ENCODE measurements at regions not wholly inside any gene's neighbourhood (a gene's known extent, or its start where the extent isn't known, plus 50 kb on each side); places are given as distances from the start of the nearest gene placed in this dataset.

DNA sequence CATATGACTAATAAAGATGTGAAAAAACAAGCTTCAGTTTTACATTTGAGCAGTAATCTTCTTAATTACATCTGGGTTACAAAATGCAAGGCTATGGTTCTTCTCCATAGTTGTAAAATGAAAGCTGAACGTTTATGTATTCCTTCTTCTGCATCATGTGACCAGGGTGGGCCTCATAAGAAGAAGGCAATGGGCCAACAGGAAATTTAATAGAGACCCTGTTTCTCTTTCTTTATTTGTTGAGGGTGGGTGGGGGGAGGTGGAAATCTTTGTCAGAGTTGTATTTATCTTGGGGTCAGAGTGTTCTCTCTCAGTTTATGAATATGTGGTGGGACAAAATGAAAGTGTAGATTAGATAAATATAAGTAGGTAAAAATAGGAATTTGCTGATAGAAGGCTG is 418.8 kb downstream of the TLE4 start:
- no peaks in the 10 kb centered on the region for H3K27me3 Mint-ChIP-seq (ENCODE audit: unreplicated experiment)
- TF ChIP-seq, protein P1, sequence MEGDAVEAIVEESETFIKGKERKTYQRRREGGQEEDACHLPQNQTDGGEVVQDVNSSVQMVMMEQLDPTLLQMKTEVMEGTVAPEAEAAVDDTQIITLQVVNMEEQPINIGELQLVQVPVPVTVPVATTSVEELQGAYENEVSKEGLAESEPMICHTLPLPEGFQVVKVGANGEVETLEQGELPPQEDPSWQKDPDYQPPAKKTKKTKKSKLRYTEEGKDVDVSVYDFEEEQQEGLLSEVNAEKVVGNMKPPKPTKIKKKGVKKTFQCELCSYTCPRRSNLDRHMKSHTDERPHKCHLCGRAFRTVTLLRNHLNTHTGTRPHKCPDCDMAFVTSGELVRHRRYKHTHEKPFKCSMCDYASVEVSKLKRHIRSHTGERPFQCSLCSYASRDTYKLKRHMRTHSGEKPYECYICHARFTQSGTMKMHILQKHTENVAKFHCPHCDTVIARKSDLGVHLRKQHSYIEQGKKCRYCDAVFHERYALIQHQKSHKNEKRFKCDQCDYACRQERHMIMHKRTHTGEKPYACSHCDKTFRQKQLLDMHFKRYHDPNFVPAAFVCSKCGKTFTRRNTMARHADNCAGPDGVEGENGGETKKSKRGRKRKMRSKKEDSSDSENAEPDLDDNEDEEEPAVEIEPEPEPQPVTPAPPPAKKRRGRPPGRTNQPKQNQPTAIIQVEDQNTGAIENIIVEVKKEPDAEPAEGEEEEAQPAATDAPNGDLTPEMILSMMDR (IDR thresholded peaks at IDR 0.05; ENCODE audit: unreplicated experiment) = no peak
- no peak for DNase-seq
- H3K9me3 Mint-ChIP-seq (ENCODE audit: low read depth, unreplicated experiment) = peaks cover 10% of the 10 kb centered on the region
- CTCF ChIA-PET = interaction anchor here (0.7 kb wide), 1 partner anchor 33 kb away, joined by 3 read pairs; no protein-coding TSS in a partner anchor
- no TSS peak for BruUV-seq (replicated peaks)
- no peaks in the 10 kb centered on the region for H3K4me1 Mint-ChIP-seq (ENCODE audit: low read depth, unreplicated experiment)
- no peaks in the 10 kb centered on the region for H3K36me3 Mint-ChIP-seq (ENCODE audit: insufficient read depth, unreplicated experiment)
- no peak overlapping the region for H3K4me3 Mint-ChIP-seq (ENCODE audit: low read depth, unreplicated experiment)
- intact Hi-C loops (cut with micrococcal nuclease; ENCODE audit: unreplicated experiment) = no loop called here
- H3K27ac Mint-ChIP-seq (ENCODE audit: unreplicated experiment) = no peak overlapping the region

- peak; percentile 14 for DNase-seq
- intact Hi-C loops (cut with micrococcal nuclease; ENCODE audit: unreplicated experiment) = no loop called here
- peaks cover 4% of the 10 kb centered on the region for H3K9me3 Mint-ChIP-seq (ENCODE audit: low read depth, unreplicated experiment)
- H3K36me3 Mint-ChIP-seq (ENCODE audit: insufficient read depth, unreplicated experiment) = no peaks in the 10 kb centered on the region
- no peak overlapping the region for H3K27ac Mint-ChIP-seq (ENCODE audit: unreplicated experiment)
- BruUV-seq (replicated peaks) = no TSS peak
- H3K4me3 Mint-ChIP-seq (ENCODE audit: low read depth, unreplicated experiment) = no peak overlapping the region
- H3K4me1 Mint-ChIP-seq (ENCODE audit: low read depth, unreplicated experiment) = no peaks in the 10 kb centered on the region
- no peaks in the 10 kb centered on the region for H3K27me3 Mint-ChIP-seq (ENCODE audit: unreplicated experiment)
- CTCF ChIA-PET = no interaction called here
- TF ChIP-seq, protein P1 (IDR thresholded peaks at IDR 0.05; ENCODE audit: unreplicated experiment) = no peak
Observed at GRCh38 chr9:79989079-79989478, 417.3 kb downstream of the TLE4 start.

GRCh38 chr9:79988126-79988525 is 416.4 kb downstream of the TLE4 start:
- TF ChIP-seq, protein P1 (IDR thresholded peaks at IDR 0.05; ENCODE audit: unreplicated experiment) = no peak
- H3K9me3 Mint-ChIP-seq (ENCODE audit: low read depth, unreplicated experiment) = no peaks in the 10 kb centered on the region
- CTCF ChIA-PET = no interaction called here

DNA sequence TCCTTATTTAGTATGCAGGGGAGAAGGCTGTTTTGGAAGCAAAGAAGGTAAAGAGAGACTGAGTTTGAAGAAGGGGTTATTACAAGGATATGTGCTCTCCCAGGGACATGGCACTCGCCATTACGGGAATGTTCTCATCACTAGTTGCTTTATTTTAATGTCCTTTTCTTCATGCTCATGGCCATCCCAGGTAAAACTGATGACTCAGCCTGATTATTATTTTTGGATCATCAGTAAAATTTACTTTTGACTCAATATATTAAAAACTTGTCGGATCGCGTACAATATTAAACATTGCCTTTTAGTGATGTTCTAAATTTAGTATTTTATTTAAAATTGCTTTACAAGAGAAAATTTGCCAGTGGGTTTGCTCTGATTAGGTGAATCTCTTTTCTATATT is 414.7 kb downstream of the TLE4 start:
- no peak for DNase-seq
- no TSS peak for BruUV-seq (replicated peaks)
- H3K9me3 Mint-ChIP-seq (ENCODE audit: low read depth, unreplicated experiment) = no peaks in the 10 kb centered on the region
- H3K27ac Mint-ChIP-seq (ENCODE audit: unreplicated experiment) = no peak overlapping the region
- H3K27me3 Mint-ChIP-seq (ENCODE audit: unreplicated experiment) = no peaks in the 10 kb centered on the region
- H3K36me3 Mint-ChIP-seq (ENCODE audit: insufficient read depth, unreplicated experiment) = no peaks in the 10 kb centered on the region
- intact Hi-C loops (cut with micrococcal nuclease; ENCODE audit: unreplicated experiment) = no loop called here
- CTCF ChIA-PET = no interaction called here
- no peak overlapping the region for H3K4me3 Mint-ChIP-seq (ENCODE audit: low read depth, unreplicated experiment)
- no peaks in the 10 kb centered on the region for H3K4me1 Mint-ChIP-seq (ENCODE audit: low read depth, unreplicated experiment)
- TF ChIP-seq, protein P1 (IDR thresholded peaks at IDR 0.05; ENCODE audit: unreplicated experiment) = no peak

More at GRCh38 chr9:79988126-79988525, 416.4 kb downstream of the TLE4 start:
- no peak for DNase-seq
- Mint-ChIP-seq H3K4me1 (ENCODE audit: low read depth, unreplicated experiment) (no peaks in the 10 kb centered on the region), H3K27ac (ENCODE audit: unreplicated experiment) (no peak overlapping the region), H3K4me3 (ENCODE audit: low read depth, unreplicated experiment) (no peak overlapping the region), H3K36me3 (ENCODE audit: insufficient read depth, unreplicated experiment) (no peaks in the 10 kb centered on the region), H3K27me3 (ENCODE audit: unreplicated experiment) (no peaks in the 10 kb centered on the region)
- no TSS peak for BruUV-seq (replicated peaks)
- intact Hi-C loops (cut with micrococcal nuclease; ENCODE audit: unreplicated experiment) = no loop called here
